H1 (cell line): ENCODE measurements at regions not wholly inside any gene's neighbourhood (a gene's known extent, or its start where the extent isn't known, plus 50 kb on each side); places are given as distances from the start of the nearest gene placed in this dataset.

Experiments
- CTCF ChIA-PET: fragments of 300-600 bp; sonication (Branson Sonifier 250); formaldehyde crosslinking; loops from one replicate; lab custom pipeline; 2021; ENCODE audit not compliant: partially characterized antibody; lab: Charles Lee
- POLR2A ChIA-PET: fragments of 300-600 bp; sonication (Branson Sonifier 250); formaldehyde crosslinking; loops from one replicate; lab custom pipeline; 2021; ENCODE audit warnings: inconsistent platforms; ENCODE audit not compliant: partially characterized antibody; lab: Charles Lee
- DNase-seq, 2 experiments: peaks; one replicate each; pipeline versions ENCODE4 v3.0.0 to v3.0.0-alpha.2; 2010 to 2022; ENCODE audit warnings: low spot score in 2 of 2, low read depth in 1 of 2, mixed read lengths in 1 of 2
- FAIRE-seq: peaks from 2 replicates; lab custom pipeline; 2011; peaks lifted over from hg19 to GRCh38; lab: Jason Lieb, UNC
- H2AFZ ChIP-seq: 2 replicates; pipeline ENCODE4 v1.8.1; 2012; ENCODE audit warnings: low read length, inconsistent platforms
- H2AK5ac ChIP-seq: 2 replicates; pipeline ENCODE4 v1.6.1; 2013; ENCODE audit warnings: low read depth, low read length
- H2BK120ac ChIP-seq: replicated peaks from 2 replicates; pipeline ENCODE3; 2013; ENCODE audit warnings: low read depth, low read length, inconsistent platforms
- H2BK12ac ChIP-seq: 2 replicates; pipeline ENCODE4 v1.6.1; 2013; ENCODE audit warnings: low read depth, low read length
- H2BK15ac ChIP-seq: 2 replicates; pipeline ENCODE4 v1.6.1; 2013; ENCODE audit warnings: low read length
- H2BK20ac ChIP-seq: 2 replicates; pipeline ENCODE4 v1.6.1; 2013; ENCODE audit warnings: low read length
- H2BK5ac ChIP-seq: 2 replicates; pipeline ENCODE4 v1.6.1; 2013; ENCODE audit warnings: low read depth, low read length
- H3K14ac ChIP-seq: 2 replicates; pipeline ENCODE4 v1.6.1; 2013; ENCODE audit warnings: inconsistent platforms; ENCODE audit not compliant: insufficient read length
- H3K18ac ChIP-seq: 2 replicates; pipeline ENCODE4 v1.6.1; 2013; ENCODE audit warnings: low read length; ENCODE audit errors: extremely low read depth
- H3K23ac ChIP-seq: 2 replicates; pipeline ENCODE4 v1.6.1; 2013; ENCODE audit warnings: inconsistent platforms; ENCODE audit not compliant: insufficient read length
- H3K23me2 ChIP-seq: 2 replicates; pipeline ENCODE4 v1.6.1; 2013; ENCODE audit warnings: low read depth, low read length
- H3K27ac ChIP-seq: 2 replicates; pipeline ENCODE4 v1.6.1; 2011; ENCODE audit warnings: low read depth, low read length, inconsistent platforms
- H3K27me3 ChIP-seq, 4 experiments: replicated peaks in 1 of 4; 1 replicate in 1 of 4; 2 replicates in 3 of 4; pipeline versions ENCODE4 v1.6.1 to v1.8.1; 2011 to 2013; ENCODE audit warnings: low read length in 3 of 4, mild to moderate bottlenecking in 3 of 4, inconsistent platforms in 2 of 4, mixed read lengths in 2 of 4, moderate library complexity in 1 of 4; ENCODE audit not compliant: control insufficient read depth in 3 of 4, insufficient read depth in 3 of 4; ENCODE audit errors: extremely low read depth in 1 of 4
- H3K36me3 ChIP-seq, 4 experiments: 2 replicates each; pipeline versions ENCODE4 v1.6.1 to v1.8.1; 2011 to 2013; ENCODE audit warnings: mild to moderate bottlenecking in 4 of 4, low read length in 3 of 4, moderate library complexity in 2 of 4, control low read depth in 1 of 4, inconsistent platforms in 1 of 4; ENCODE audit not compliant: insufficient read depth in 4 of 4, control insufficient read depth in 2 of 4
- H3K4ac ChIP-seq: replicated peaks from 2 replicates; pipeline ENCODE3; 2013; ENCODE audit warnings: low read length, low read depth, mixed read lengths, inconsistent platforms; ENCODE audit not compliant: insufficient read length
- H3K4me1 ChIP-seq, 4 experiments: replicated peaks in 1 of 4; 1 replicate in 1 of 4; 2 replicates in 3 of 4; pipeline versions ENCODE4 v1.6.1 to v1.8.1; 2011 to 2013; ENCODE audit warnings: low read length in 3 of 4, inconsistent platforms in 2 of 4, mixed read lengths in 1 of 4; ENCODE audit not compliant: insufficient read depth in 4 of 4, control insufficient read depth in 3 of 4
- H3K4me2 ChIP-seq, 2 experiments: 2 replicates each; pipeline versions ENCODE4 v1.6.1 to v1.8.1; 2011 to 2013; ENCODE audit warnings: low read depth in 2 of 2, low read length in 2 of 2, control low read depth in 1 of 2, inconsistent platforms in 1 of 2, mild to moderate bottlenecking in 1 of 2; ENCODE audit not compliant: insufficient read depth in 1 of 2
- H3K4me3 ChIP-seq, 4 experiments: fragments of 200-600, 300-600 bp in 1 of 4; sonication (generic), shearing (Covaris generic), sonication (Bioruptor Twin) in 1 of 4; 2 replicates each; pipeline versions ENCODE4 v1.5.1 to v1.8.1; 2011 to 2016; ENCODE audit warnings: low read length in 4 of 4, low read depth in 3 of 4, control low read depth in 2 of 4, inconsistent platforms in 2 of 4, mild to moderate bottlenecking in 2 of 4, mixed read lengths in 1 of 4, moderate library complexity in 1 of 4; ENCODE audit not compliant: insufficient read depth in 2 of 4; ENCODE audit errors: extremely low read depth in 1 of 4
- H3K56ac ChIP-seq: replicated peaks from 2 replicates; pipeline ENCODE3; 2013; ENCODE audit warnings: low read depth, mild to moderate bottlenecking, mixed read lengths, low read length, inconsistent platforms; ENCODE audit not compliant: insufficient read length
- H3K79me1 ChIP-seq: 2 replicates; pipeline ENCODE4 v1.6.1; 2013; ENCODE audit warnings: low read depth, low read length, control low read depth
- H3K79me2 ChIP-seq, 2 experiments: 2 replicates each; pipeline versions ENCODE4 v1.6.1 to v1.8.1; 2012 to 2013; ENCODE audit warnings: low read length in 2 of 2, mild to moderate bottlenecking in 2 of 2, inconsistent platforms in 1 of 2; ENCODE audit not compliant: insufficient read depth in 2 of 2, control insufficient read depth in 1 of 2
- H3K9ac ChIP-seq, 4 experiments: replicated peaks in 1 of 4; 1 replicate in 1 of 4; 2 replicates in 3 of 4; pipeline versions ENCODE4 v1.6.1 to v1.8.1; 2011 to 2013; ENCODE audit warnings: low read depth in 3 of 4, low read length in 3 of 4, control low read depth in 2 of 4, mild to moderate bottlenecking in 2 of 4, moderate library complexity in 2 of 4, inconsistent platforms in 1 of 4; ENCODE audit errors: extremely low read depth in 1 of 4
- H3K9me3 ChIP-seq, 2 experiments: 2 replicates each; pipeline versions ENCODE4 v1.6.1 to v1.8.1; 2012 to 2013; ENCODE audit warnings: mild to moderate bottlenecking in 2 of 2, moderate library complexity in 2 of 2, control low read depth in 1 of 2, inconsistent platforms in 1 of 2, low read depth in 1 of 2, low read length in 1 of 2, mixed read lengths in 1 of 2; ENCODE audit not compliant: insufficient read depth in 2 of 2
- H4K20me1 ChIP-seq, 2 experiments: replicated peaks in 1 of 2; 2 replicates each; pipeline versions ENCODE3 to v1.8.1; 2011 to 2013; ENCODE audit warnings: inconsistent platforms in 2 of 2, low read length in 2 of 2, mild to moderate bottlenecking in 1 of 2; ENCODE audit not compliant: insufficient read depth in 2 of 2, control insufficient read depth in 1 of 2
- H4K5ac ChIP-seq: 2 replicates; pipeline ENCODE4 v1.6.1; 2013; ENCODE audit warnings: low read length, low read depth, mixed read lengths, inconsistent platforms; ENCODE audit not compliant: insufficient read length
- H4K8ac ChIP-seq: 2 replicates; pipeline ENCODE4 v1.8.0; 2013; ENCODE audit warnings: mild to moderate bottlenecking, moderate library complexity, low read length, inconsistent platforms; ENCODE audit not compliant: insufficient read depth; ENCODE audit errors: extremely low read depth
- H4K91ac ChIP-seq: replicated peaks from 2 replicates; pipeline ENCODE3; 2013; ENCODE audit warnings: low read length, mixed read lengths, inconsistent platforms; ENCODE audit not compliant: insufficient read length
- CHD1 ChIP-seq: IDR thresholded peaks from 2 replicates; pipeline ENCODE4 v1.6.1; 2012; ENCODE audit warnings: low read depth, low read length, improper control_type of control experiment
- CHD2 ChIP-seq: IDR thresholded peaks from 2 replicates; pipeline ENCODE4 v1.6.1; 2012; ENCODE audit warnings: low read length, improper control_type of control experiment
- CREB1 ChIP-seq: IDR thresholded peaks from 2 replicates; pipeline ENCODE4 v1.6.1; 2012; ENCODE audit warnings: inconsistent platforms
- CTBP2 ChIP-seq: IDR thresholded peaks from 2 replicates; pipeline ENCODE4 v1.7.0; 2011; ENCODE audit warnings: borderline replicate concordance, mild to moderate bottlenecking, moderate library complexity, mixed read lengths, low read length; ENCODE audit not compliant: insufficient read depth, insufficient read length
- EGR1 ChIP-seq: IDR thresholded peaks from 2 replicates; pipeline ENCODE4 v1.6.1; 2011; ENCODE audit warnings: low read depth, low read length, borderline replicate concordance
- MAFK ChIP-seq: IDR thresholded peaks from 2 replicates; pipeline ENCODE4 v1.6.1; 2012; ENCODE audit warnings: low read depth, mild to moderate bottlenecking, improper control_type of control experiment, low read length
- NANOG ChIP-seq: IDR thresholded peaks from 2 replicates; pipeline ENCODE4 v1.6.1; 2011; ENCODE audit warnings: low read length, low read depth, mild to moderate bottlenecking, inconsistent platforms; ENCODE audit not compliant: insufficient read depth, poor library complexity, severe bottlenecking
- PHF8 ChIP-seq: fragments of 200-600 bp; sonication (generic); conservative IDR thresholded peaks from 2 replicates; pipeline ENCODE4 v1.7.1; 2012; ENCODE audit warnings: low read depth, mild to moderate bottlenecking, inconsistent platforms, low read length, moderate library complexity
- SAP30 ChIP-seq: fragments of 300-600 bp; sonication (generic); IDR thresholded peaks from 2 replicates; pipeline ENCODE4 v1.7.1; 2012; ENCODE audit warnings: low read length, moderate library complexity, mild to moderate bottlenecking, inconsistent platforms; ENCODE audit not compliant: insufficient read depth, insufficient replicate concordance
- SP4 ChIP-seq: IDR thresholded peaks from 2 replicates; pipeline ENCODE4 v1.6.1; 2012; ENCODE audit warnings: low read length, inconsistent platforms
- TBP ChIP-seq: IDR thresholded peaks from 2 replicates; pipeline ENCODE4 v1.6.1; 2011; ENCODE audit warnings: low read depth, low read length, improper control_type of control experiment
- TEAD4 ChIP-seq: IDR thresholded peaks from 2 replicates; pipeline ENCODE4 v1.6.1; 2012; ENCODE audit warnings: low read depth, low read length, inconsistent platforms, mixed read lengths
- USF2 ChIP-seq: IDR thresholded peaks from 2 replicates; pipeline ENCODE4 v1.6.1; 2011; ENCODE audit warnings: low read length, improper control_type of control experiment

- no peak for TF ChIP-seq CHD1
- TF ChIP-seq CHD2, result no peak
- TF ChIP-seq, all 59 proteins: peak for 0
Observed at GRCh38 chr12:89945123-89945522, 236.5 kb upstream of the ATP2B1 start (continued).

DNA sequence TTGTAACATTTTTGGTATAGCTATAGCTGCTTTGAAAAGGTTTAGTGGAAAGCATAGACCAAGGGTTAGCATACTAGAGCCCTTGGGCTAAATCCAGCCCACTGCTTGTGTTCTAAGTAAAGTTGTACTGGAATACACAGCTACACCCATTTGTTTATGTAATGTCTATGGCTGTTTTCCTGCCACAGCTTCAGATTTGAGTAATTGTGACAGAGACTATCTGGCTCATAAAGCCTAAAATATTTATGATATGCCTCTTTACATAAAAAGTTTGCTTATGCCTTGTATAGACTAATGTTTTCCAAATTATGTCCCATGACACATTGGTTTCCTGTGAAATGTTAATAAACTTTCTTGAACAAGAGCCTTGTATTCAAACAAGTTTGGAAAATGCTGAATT, 234.8 kb upstream of the ATP2B1 start:
- Histone ChIP-seq H2BK120ac (no peak overlapping the region), H4K20me1 (no peaks in the 10 kb centered on the region), H4K91ac (no peak overlapping the region), H3K79me2 (no peaks in the 10 kb centered on the region), H3K9me3 (no peaks in the 10 kb centered on the region), H3K27me3 (peaks cover 0 to 1% (median 0%) of the 10 kb centered on the region in 4 experiments; a peak in 1 of 7 replicates), H4K8ac (no peak overlapping the region), H3K23me2 (no peaks in the 10 kb centered on the region), H3K4me2 (no peak overlapping the region), H2BK12ac (no peak overlapping the region), H2AFZ (no peak overlapping the region), H2BK15ac (no peak overlapping the region), H2BK20ac (no peak overlapping the region), H2BK5ac (no peak overlapping the region), H3K56ac (no peak overlapping the region), H3K9ac (no peak overlapping the region), H3K4me3 (no peak overlapping the region), H3K4me1 (peaks cover 0 to 6% (median 5%) of the 10 kb centered on the region in 4 experiments; a peak in 5 of 7 replicates), H3K18ac (no peak overlapping the region), H3K27ac (no peak overlapping the region), H2AK5ac (no peak overlapping the region), H3K4ac (no peak overlapping the region), H3K23ac (no peak overlapping the region), H3K14ac (no peak overlapping the region), H4K5ac (no peak overlapping the region), H3K36me3 (no peaks in the 10 kb centered on the region), H3K79me1 (no peaks in the 10 kb centered on the region)
- no peak for FAIRE-seq
- no peak for DNase-seq
- ChIA-PET CTCF (interaction anchor here (1.2 kb wide), 1 partner anchor 58 kb away, joined by 4 read pairs; no protein-coding TSS in a partner anchor), POLR2A (no interaction called here)
- no peak for TF ChIP-seq NANOG
- TF ChIP-seq SAP30, result no peak
- TF ChIP-seq CHD2, result no peak
- TF ChIP-seq PHF8, result no peak
- TF ChIP-seq CREB1, result no peak
- TF ChIP-seq EGR1, result no peak
- TF ChIP-seq SP4, result no peak
- no peak for TF ChIP-seq USF2
- no peak for TF ChIP-seq CTBP2
- no peak for TF ChIP-seq MAFK
- no peak for TF ChIP-seq TBP
- TF ChIP-seq TEAD4, result no peak
